GM19452 (cell line): ENCODE measurements at regions not wholly inside any gene's neighbourhood (a gene's known extent, or its start where the extent isn't known, plus 50 kb on each side); places are given as distances from the start of the nearest gene placed in this dataset.

Source experiments
- ATAC-seq: cut with Tn5 transposase; IDR thresholded peaks from one replicate; pipeline ENCODE4 v1.9.1; 2021; ENCODE audit not compliant: unreplicated experiment

DNA sequence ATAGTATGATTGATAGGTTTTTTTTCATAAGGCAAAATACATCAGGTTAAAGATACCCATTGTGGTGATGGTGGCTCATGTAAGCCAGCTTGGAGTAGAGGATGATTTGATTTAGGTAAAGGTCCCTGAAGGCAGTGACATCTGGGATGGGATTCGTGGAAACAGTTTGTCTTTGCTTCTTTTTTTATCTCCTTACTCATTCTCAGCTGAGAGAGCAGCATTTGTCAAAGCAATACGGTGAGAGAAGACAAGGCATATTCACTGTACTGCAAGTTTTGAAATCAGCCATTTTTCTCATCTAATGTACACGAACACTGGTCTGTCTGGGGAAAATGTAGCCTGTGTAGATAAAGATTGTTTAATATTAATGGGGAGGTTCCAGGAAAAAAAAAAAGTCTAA is 749.1 kb downstream of the SQOR start:
- no peak for ATAC-seq

DNA sequence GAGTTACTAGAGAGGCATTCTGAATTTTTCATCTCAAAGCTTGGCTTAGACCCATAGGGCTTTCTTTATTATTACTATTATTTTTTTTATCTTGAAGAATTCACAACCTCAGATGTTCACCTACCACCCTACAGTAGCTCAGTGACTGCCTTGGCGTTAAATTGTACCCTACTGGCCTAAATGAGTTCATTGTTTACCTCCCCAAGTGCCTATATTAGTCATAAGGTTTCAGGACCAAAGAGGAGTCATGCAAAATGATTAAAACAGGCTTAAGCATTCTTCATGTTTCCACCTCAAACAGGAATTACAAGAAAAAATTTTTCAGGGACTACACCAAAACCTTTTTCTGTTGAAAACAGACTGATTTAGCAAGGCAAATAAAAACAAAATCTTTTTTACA is 751.5 kb downstream of the SQOR start:
- no peak for ATAC-seq

DNA sequence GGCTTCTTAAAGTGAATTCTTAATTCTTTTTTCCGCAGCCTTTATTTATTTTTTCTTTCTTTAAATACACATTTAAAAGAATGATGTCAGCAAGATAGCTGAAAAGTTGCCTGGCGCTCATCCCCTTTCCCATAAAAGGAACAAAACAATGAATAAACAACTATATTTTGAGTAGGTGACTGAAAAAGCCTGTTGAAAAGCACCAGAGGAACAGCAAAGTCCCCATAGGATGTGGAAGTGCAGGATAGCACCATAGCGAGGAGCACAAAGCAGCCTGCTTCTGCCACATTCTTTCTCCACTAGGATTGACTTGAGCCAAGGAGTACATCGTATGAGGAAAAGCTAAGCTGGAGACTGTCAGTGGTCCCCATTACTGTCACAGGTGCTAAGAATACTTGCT is 754.9 kb downstream of the SQOR start:
- ATAC-seq, result no peak

GRCh38 chr15:46394463-46394862 is 759.6 kb downstream of the SQOR start:
- no peak for ATAC-seq

- no peak for ATAC-seq
These were observed 773.5 kb downstream of the SQOR start for GRCh38 chr15:46408312-46408711.

DNA sequence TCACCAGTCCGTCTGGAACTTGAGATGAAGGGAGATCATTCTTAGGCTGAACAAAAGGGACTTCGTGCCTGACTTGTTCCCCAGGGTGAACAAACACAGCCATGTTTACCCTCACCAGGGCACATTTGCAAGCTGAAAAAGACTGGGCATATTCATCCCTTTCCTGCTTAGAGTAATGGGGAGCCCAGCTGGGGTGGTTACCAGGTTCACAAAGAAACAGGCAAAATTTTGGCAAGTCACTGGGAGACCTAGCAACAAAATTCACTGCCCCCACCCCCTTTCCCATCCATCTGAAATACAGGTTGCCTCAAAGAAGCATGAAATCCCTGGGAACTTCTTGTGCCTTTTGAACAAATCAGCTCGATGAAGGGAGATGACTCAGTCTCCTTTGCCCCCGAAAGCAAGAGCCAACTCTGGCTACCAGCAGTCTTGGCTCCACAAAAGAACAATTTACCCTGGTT is 775.0 kb downstream of the SQOR start:
- ATAC-seq, result no peak

- ATAC-seq, result no peak
These were observed 775.9 kb downstream of the SQOR start for GRCh38 chr15:46410705-46411104.

DNA sequence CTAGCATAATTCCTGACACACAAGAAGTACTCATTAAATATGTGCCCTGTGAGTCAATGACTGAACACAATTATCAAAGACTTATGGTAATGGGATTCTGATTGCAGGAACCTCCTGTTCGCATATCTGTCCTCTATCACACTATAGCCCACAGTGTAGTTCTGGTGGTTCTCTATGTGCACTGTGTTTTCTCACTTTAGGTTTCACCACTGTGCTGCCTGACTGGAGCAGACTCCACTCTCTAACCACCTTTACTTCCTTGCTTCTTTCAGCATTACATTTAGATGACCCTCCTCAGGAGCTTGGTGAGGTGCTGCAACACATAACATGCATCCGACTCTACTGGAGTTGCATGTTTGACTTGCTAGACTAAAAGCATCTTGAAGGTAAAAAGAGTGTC is 777.1 kb downstream of the SQOR start:
- ATAC-seq, result no peak

- no peak for ATAC-seq
These were observed 779.0 kb downstream of the SQOR start for GRCh38 chr15:46413799-46414198.

- no peak for ATAC-seq
These were observed 781.7 kb downstream of the SQOR start for GRCh38 chr15:46416544-46416943.

DNA sequence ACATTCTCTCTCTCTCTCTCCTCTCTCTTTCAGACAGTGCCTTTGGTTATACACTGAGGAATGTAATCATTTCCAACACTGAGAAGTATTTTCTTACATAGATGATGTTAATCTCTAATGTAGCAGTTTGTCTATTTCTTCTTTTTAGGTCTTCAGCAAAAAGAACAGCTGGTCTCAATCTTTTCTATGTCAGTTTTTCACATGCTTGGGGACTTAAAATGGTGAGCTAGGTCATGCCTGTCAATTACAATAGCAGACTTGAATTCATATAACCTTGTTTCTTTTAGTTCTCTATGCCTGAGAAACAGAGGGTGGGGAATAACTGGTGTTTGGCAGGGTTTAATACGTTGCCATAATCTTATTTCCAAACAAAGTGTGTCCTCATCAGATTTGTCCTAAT is 786.2 kb downstream of the SQOR start:
- no peak for ATAC-seq

GRCh38 chr15:46441294-46442062 is 806.6 kb downstream of the SQOR start:
- no peak for ATAC-seq

DNA sequence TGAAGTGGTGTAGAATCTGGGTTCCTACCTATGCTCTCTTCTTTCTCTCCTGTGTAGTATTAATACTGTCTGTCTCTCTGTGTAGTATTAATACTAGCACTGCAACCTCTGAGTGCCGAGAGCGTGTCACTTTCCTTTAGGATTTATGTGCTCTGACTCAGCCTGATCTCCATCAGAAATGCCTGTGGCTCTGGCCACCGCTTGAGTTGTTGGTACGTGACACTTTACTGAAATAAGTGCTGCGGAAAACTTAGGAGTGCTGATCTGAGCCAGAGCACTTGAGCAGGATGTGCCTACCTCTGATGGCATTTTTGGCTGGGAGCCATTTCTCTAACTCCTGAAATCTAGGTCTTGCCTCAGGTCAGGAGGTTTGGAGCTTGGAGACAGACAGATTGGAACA is 807.4 kb downstream of the SQOR start:
- ATAC-seq, result no peak

- no peak for ATAC-seq
These were observed 808.2 kb downstream of the SQOR start for GRCh38 chr15:46442901-46443590.

DNA sequence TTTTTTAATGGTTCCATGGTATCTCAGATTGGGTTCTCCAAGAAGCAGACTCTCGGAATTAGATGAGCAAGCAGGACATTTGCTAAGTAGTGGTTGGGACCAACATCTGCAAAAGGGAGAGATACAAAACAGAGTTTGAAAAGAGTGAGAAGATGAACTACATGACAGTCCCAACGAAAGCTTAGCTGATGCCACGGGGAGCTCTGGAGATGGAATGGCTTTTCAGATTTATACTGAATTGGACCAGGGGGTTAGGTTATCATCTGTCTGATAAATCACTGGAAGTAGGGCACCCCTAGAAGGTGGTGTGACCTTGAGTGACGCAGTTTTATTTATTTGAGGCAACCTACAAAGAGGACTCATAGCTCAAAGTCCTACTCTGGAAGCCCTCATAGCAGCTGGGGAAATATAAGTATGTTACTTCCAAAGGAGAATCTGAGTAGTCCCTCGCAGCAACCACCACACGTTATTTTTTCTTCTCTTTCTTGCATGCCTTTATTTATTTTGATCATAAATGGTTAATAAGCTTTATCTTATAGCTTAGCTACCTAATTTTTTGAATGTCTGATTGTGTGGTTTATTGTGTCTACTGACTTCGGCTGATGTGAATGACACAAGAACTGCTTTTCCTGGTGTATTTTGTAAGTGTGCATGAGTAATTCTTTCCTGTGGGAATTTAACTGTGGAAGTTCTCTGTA is 815.4 kb downstream of the SQOR start:
- ATAC-seq, result no peak

DNA sequence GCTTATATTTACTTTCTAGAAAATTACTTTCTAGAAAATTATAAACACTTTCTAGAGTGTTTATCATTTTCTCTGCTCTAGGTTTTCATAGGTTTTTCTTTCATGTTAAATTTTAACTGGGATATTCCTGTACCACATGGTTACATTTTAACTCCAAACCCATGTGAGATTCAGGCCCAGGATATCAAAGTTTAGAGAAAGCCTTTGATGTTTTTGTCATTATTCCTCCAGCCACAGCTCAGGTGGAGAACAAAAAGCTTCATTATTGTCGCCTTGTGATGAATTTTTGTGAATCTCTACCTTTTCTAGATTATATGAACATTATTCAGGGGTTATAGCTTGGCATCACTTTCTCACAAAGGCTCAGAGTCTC is 816.0 kb downstream of the SQOR start:
- no peak for ATAC-seq

DNA sequence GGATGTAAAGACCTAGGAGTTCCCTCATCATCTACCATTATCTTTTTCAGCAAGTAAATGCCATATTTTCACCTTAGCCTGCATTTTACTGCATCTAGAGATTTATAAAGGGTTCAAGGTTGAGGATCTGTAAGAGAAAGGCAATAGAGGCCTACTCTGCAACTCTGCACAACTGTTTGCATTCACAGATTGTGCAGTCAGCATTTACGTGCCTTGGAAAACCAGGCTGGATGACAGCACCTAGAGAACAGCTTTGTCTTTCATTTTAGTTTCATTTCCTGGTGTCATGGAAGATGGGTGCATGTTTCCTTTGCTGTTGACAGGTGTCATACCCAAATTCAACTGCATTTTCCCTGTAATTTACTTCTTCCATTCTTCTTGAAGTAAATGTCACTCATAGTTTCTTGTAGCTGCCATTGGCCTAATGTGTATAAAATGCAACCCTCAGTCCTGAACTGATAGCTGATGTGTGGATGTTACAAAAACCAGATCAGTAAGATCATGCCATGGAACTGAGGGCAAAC is 817.5 kb downstream of the SQOR start:
- ATAC-seq, result no peak

- ATAC-seq, result no peak
These were observed 821.6 kb downstream of the SQOR start for GRCh38 chr15:46456456-46456855.

GRCh38 chr15:46460431-46461094 is 825.7 kb downstream of the SQOR start:
- ATAC-seq, result no peak

GRCh38 chr15:46461416-46461815 is 826.6 kb downstream of the SQOR start:
- ATAC-seq, result no peak

DNA sequence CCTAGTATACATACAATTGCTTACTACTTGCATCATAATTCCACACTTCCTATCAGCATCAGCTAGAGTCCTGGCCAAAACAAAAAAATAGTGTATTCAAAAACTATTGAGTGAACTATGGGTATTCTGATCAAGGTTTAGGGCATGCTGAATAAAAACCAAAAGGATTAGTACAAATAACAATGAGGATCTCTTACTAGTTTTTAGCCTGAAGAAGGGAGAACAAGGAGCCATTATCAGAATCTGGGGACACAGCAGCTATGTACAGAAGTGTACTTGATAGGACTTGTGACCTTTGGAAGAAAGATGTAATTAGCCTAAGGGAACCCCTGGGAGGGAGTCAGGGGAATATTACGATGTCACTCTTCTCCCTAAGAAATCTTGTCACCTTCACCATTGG is 832.2 kb downstream of the SQOR start:
- no peak for ATAC-seq
